Breast epithelium (tissue), 4 donors: ENCODE measurements at regions not wholly inside any gene's neighbourhood (a gene's known extent, or its start where the extent isn't known, plus 50 kb on each side); places are given as distances from the start of the nearest gene placed in this dataset.

ENCODE experiments used
- DNase-seq, 2 donors: peaks; one replicate each; pipeline ENCODE4 v3.0.0-alpha.2; 2019; ENCODE audit warnings: low spot score in 2 of 2
- H3K27ac ChIP-seq, 2 donors: fragments of 200-600 bp; sonication (generic) in 1 of 2; one replicate each; pipeline ENCODE4 v1.5.1; 2016 to 2019; ENCODE audit warnings: mild to moderate bottlenecking in 1 of 2
- H3K27me3 ChIP-seq, 2 donors: fragments of 200-600 bp; sonication (generic) in 1 of 2; one replicate each; pipeline versions ENCODE4 v1.5.1 to v1.6.0; 2017 to 2019; ENCODE audit warnings: control low read depth in 1 of 2, mild to moderate bottlenecking in 1 of 2
- H3K36me3 ChIP-seq: fragments of 200-600 bp; one replicate; pipeline ENCODE4 v1.5.1; 2019
- H3K4me1 ChIP-seq, 2 donors: fragments of 200-600 bp; sonication (generic); one replicate each; pipeline ENCODE4 v1.5.1; 2016 to 2019; ENCODE audit warnings: control low read depth in 1 of 2
- H3K4me3 ChIP-seq, 3 donors: fragments of 200-600 bp; sonication (generic); 1 replicate in 2 of 3; 2 replicates in 1 of 3; pipeline ENCODE4 v1.5.1; 2016 to 2019; ENCODE audit warnings: mild to moderate bottlenecking in 3 of 3, moderate library complexity in 2 of 3
- H3K9me3 ChIP-seq, 2 donors: fragments of 200-600 bp; sonication (generic) in 1 of 2; one replicate each; pipeline ENCODE4 v1.5.1; 2016 to 2019; ENCODE audit warnings: control low read depth in 1 of 2
- POLR2A ChIP-seq: fragments of 450-650 bp; IDR thresholded peaks from one replicate; pipeline ENCODE4 v1.6.1; 2016; ENCODE audit warnings: antibody characterized with exemption, mild to moderate bottlenecking, moderate library complexity
- POLR2AphosphoS5 ChIP-seq, 3 donors: sonication (generic); formaldehyde crosslinking; IDR thresholded peaks; one replicate each; pipeline ENCODE4 v1.6.1; 2017; ENCODE audit warnings: antibody characterized with exemption in 3 of 3
- intact Hi-C: fragments of 100-400 bp; cut with DNase I; formaldehyde crosslinking; loops from one replicate; pipeline ENCODE4 v1.15.1; 2023; ENCODE audit warnings: low total_unique reads
- TF ChIP-seq, protein P1 (sequence below), 3 donors: fragments of 450-650 bp; IDR thresholded peaks; one replicate each; pipeline ENCODE4 v1.5.1; 2016 to 2017; ENCODE audit warnings: antibody characterized with exemption in 3 of 3, mild to moderate bottlenecking in 3 of 3, moderate library complexity in 3 of 3

DNA sequence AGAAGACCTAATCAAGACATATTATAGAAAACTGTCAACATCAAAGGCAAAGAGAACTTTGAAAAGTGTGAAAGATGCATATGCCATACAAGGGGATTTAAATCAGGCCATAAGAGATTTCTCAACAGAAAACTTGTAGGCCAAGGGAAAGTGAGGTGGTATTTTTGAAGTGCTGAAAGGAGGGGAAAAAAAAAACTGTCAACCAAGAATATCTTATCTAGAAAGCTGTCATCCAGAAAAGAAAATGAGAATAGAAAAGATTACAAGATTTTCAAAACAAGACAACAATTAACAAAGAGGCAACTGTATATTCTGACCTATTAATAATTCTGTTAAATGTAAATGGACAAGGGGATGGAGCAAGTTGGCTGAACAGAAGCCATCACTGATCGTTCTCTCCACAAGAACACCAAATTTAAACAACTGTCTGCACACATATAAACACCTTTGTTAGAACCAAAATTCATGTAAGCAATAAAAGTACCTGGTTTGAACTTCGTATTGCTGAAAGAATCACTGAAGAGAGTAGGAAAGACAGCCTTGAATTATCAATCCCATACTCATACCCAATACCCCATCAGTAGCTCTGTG lies 880.1 kb upstream of the PCDH9 start:
- Histone ChIP-seq H3K9me3 (peaks cover 15 to 31% of the 10 kb centered on the region in 2 donors), H3K36me3 (no peaks in the 10 kb centered on the region), H3K4me3 (no peak overlapping the region), H3K27me3 (no peaks in the 10 kb centered on the region), H3K27ac (no peak overlapping the region), H3K4me1 (no peaks in the 10 kb centered on the region)
- TF ChIP-seq, protein P1, sequence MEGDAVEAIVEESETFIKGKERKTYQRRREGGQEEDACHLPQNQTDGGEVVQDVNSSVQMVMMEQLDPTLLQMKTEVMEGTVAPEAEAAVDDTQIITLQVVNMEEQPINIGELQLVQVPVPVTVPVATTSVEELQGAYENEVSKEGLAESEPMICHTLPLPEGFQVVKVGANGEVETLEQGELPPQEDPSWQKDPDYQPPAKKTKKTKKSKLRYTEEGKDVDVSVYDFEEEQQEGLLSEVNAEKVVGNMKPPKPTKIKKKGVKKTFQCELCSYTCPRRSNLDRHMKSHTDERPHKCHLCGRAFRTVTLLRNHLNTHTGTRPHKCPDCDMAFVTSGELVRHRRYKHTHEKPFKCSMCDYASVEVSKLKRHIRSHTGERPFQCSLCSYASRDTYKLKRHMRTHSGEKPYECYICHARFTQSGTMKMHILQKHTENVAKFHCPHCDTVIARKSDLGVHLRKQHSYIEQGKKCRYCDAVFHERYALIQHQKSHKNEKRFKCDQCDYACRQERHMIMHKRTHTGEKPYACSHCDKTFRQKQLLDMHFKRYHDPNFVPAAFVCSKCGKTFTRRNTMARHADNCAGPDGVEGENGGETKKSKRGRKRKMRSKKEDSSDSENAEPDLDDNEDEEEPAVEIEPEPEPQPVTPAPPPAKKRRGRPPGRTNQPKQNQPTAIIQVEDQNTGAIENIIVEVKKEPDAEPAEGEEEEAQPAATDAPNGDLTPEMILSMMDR (IDR thresholded peaks at IDR 0.05), result no peak
- TF ChIP-seq POLR2AphosphoS5 (IDR thresholded peaks at IDR 0.05) (no peak), POLR2A (no peak)
- DNase-seq, result no peak
- intact Hi-C loops, result no loop called here

DNA sequence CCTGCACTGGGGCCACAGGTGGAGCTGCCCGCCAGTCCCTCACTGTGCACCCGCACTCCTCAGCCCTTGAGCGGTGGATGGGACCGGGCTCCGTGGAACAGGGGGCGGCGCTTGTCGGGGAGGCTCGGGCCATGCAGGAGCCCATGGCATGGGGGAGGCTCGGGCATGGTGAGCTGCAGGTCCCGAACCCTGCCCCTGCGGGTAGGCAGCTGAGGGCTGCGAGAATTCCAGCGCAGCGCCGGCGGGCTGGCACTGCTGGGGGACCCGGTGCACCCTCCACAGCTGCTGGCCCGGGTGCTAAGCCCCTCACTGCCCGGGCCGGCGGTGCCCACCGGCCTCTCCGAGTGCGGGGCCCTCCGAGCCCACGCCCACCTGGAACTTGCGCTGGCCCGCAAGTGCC lies 877.5 kb upstream of the PCDH9 start:
- H3K36me3 ChIP-seq, result no peaks in the 10 kb centered on the region
- peaks cover 15 to 31% of the 10 kb centered on the region in 2 donors for H3K9me3 ChIP-seq
- TF ChIP-seq POLR2A (no peak), POLR2AphosphoS5 (IDR thresholded peaks at IDR 0.05) (no peak)
- TF ChIP-seq, protein P1 (IDR thresholded peaks at IDR 0.05), result no peak
- H3K4me1 ChIP-seq, result no peaks in the 10 kb centered on the region
- DNase-seq, result no peak
- no peaks in the 10 kb centered on the region for H3K27me3 ChIP-seq
- no peak overlapping the region for H3K27ac ChIP-seq
- no peak overlapping the region for H3K4me3 ChIP-seq
- intact Hi-C loops, result no loop called here

DNA sequence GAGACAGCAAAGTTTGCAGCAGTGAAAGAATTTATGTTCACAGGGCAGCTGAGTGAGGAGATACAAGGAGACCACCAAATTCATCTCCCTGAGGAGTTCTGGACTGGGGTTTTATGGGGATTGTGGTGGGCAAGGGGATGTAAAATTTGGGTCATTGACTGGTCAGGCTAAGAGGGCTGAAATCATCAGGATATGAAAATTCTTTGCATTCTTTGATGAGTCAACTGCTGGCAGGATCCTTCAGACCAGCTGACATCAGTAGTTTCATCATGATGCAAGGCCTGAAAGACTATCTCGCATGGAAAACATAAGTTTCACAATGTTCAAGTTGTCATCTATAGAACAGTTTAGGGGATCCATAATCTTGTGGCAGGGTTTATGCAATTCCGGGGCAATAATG lies 869.5 kb upstream of the PCDH9 start:
- Histone ChIP-seq H3K27ac (no peak overlapping the region), H3K9me3 (no peaks in the 10 kb centered on the region), H3K27me3 (no peaks in the 10 kb centered on the region), H3K36me3 (no peaks in the 10 kb centered on the region), H3K4me3 (no peak overlapping the region), H3K4me1 (no peaks in the 10 kb centered on the region)
- intact Hi-C loops, result no loop called here
- no peak for TF ChIP-seq POLR2AphosphoS5 (IDR thresholded peaks at IDR 0.05)
- TF ChIP-seq, protein P1 (IDR thresholded peaks at IDR 0.05), result no peak
- TF ChIP-seq POLR2A, result no peak
- DNase-seq, result no peak

DNA sequence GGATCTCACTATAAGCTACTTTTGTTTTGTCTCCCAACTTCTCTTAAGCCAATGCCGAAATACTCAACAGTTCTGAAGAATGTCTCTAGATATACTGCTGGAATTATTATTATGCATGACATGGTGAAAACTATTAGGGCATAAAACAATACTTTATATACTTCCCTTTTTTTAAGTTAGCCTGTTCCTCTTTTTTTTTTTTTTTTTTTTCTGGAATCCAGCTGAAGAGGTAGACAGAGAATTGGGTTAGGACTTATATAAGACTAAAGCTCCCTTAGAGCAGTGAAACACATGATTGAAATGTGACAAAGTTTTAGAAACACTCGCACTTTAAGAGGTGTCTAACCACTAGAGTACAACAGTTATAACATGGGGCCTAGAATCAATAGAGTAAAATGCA lies 850.9 kb upstream of the PCDH9 start:
- TF ChIP-seq POLR2A (no peak), POLR2AphosphoS5 (IDR thresholded peaks at IDR 0.05) (no peak)
- TF ChIP-seq, protein P1 (IDR thresholded peaks at IDR 0.05), result no peak
- Histone ChIP-seq H3K4me3 (no peak overlapping the region), H3K4me1 (no peaks in the 10 kb centered on the region), H3K27me3 (no peaks in the 10 kb centered on the region), H3K9me3 (no peaks in the 10 kb centered on the region), H3K27ac (no peak overlapping the region), H3K36me3 (no peaks in the 10 kb centered on the region)
- intact Hi-C loops, result no loop called here
- DNase-seq, result no peak

DNA sequence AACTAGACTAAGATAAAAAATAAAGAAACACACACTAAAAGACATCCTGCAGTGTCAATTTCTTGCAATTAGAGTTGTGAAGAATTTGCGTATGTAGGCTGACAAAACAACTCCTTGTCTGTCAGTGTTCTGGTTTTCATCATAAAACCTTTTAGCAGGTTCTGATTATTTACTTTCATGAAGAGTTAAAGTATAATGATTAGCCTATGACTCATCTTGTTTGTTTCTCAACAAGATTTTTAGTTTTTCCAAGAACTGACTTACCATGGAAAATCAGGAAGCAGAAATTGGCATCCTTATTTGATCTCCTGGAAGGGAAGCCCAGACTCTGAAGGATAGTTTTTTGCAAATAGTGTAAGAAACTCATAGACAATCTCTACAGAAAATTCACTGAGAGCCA lies 848.7 kb upstream of the PCDH9 start:
- H3K27ac ChIP-seq, result no peak overlapping the region
- no peaks in the 10 kb centered on the region for H3K4me1 ChIP-seq
- no peaks in the 10 kb centered on the region for H3K27me3 ChIP-seq
- no peak for TF ChIP-seq POLR2AphosphoS5 (IDR thresholded peaks at IDR 0.05)
- TF ChIP-seq, protein P1 (IDR thresholded peaks at IDR 0.05), result no peak
- TF ChIP-seq POLR2A, result no peak
- no peak overlapping the region for H3K4me3 ChIP-seq
- intact Hi-C loops, result no loop called here
- no peaks in the 10 kb centered on the region for H3K36me3 ChIP-seq
- H3K9me3 ChIP-seq, result no peaks in the 10 kb centered on the region
- DNase-seq, result no peak
